ENCODE measurements at regions not wholly inside any gene's neighbourhood (a gene's known extent, or its start where the extent isn't known, plus 50 kb on each side); places are given as distances from the start of the nearest gene placed in this dataset.

DNA sequence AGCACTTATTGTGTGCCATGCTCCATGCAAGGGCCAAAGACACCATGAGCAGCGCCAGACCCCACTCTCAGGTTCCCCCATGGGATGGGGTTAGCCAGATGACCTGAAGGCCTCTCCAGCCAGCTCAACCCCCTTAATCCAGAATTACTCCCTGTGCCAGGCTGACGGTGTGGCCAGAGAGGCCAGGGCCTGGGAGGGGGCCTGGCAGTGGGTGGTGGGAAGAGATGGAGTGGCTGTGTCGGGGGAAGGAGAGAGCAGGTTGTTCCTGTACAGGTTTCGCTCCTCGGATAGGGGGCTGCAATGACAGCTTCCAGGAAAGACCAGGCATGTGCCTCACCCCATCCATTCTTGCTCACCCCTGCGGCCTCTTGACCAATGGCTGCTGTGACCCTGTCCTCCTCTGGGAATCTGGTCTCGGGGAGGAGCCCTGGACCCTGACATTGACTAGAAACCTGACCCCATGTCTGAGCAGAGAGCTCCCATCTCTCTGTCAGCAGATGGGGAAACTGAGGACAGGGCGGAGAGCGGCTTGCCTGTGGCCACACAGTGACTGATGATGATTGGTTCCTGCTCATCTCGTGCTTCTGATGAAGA lies 345.3 kb downstream of the MATN1 start:
- Histone ChIP-seq H3K4me1 (peaks cover 0 to 14% (median 0%) of the 10 kb centered on the region in 4 donors), H3K27me3 (peaks cover 0 to 8% of the 10 kb centered on the region in 2 donors), H3K9me3 (no peaks in the 10 kb centered on the region), H3K36me3 (no peaks in the 10 kb centered on the region), H3K4me3 (no peak overlapping the region), H3K27ac (no peak overlapping the region)
- TF ChIP-seq EP300 (IDR thresholded peaks at IDR 0.05) (no peak), POLR2A (IDR thresholded peaks at IDR 0.05) (no peak)
- TF ChIP-seq, protein P1, sequence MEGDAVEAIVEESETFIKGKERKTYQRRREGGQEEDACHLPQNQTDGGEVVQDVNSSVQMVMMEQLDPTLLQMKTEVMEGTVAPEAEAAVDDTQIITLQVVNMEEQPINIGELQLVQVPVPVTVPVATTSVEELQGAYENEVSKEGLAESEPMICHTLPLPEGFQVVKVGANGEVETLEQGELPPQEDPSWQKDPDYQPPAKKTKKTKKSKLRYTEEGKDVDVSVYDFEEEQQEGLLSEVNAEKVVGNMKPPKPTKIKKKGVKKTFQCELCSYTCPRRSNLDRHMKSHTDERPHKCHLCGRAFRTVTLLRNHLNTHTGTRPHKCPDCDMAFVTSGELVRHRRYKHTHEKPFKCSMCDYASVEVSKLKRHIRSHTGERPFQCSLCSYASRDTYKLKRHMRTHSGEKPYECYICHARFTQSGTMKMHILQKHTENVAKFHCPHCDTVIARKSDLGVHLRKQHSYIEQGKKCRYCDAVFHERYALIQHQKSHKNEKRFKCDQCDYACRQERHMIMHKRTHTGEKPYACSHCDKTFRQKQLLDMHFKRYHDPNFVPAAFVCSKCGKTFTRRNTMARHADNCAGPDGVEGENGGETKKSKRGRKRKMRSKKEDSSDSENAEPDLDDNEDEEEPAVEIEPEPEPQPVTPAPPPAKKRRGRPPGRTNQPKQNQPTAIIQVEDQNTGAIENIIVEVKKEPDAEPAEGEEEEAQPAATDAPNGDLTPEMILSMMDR (IDR thresholded peaks at IDR 0.05), result no peak
- no peak for DNase-seq (ENCODE audit: low spot score in 2 of 2)
- 67 to 76% methylated on average over 10 of the region's 10 CpGs for WGBS, 2 donors

DNA sequence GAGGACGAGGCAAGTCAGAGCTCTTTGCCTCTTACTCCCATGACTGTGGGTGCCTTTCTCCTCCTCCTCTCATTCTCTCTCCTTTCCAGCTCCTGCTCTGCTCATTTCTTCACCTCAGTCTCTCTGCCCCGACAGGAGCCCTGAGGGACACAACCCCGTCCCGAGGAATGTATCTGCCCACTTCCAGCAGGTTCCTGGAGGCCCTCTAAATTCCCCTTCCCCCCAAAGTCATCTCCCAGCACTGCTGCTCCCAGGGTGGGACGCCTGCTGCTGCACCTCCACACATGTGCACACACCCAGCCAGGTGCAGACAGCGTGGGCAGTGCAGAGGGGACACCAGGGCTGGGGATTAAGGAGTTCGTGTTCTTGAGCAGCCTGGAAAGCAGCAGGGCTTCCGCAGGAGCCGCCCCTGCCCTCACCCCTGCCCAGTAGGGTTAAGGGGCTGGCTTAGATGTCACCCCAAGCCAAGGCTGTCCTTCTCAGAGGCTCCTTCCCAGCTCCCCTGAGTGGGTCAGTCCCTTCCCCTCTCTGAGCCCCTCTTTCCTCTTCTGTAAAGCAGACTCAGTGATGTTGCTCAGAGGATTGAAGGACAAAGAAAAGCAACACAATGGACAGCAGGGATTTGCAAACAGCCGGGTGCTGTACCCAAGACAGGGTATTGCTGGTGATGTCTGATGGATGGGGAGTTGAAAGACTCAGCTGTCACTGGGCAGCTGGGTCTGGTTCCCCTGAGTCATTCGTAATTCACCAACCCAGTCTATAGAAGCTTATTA lies 346.0 kb downstream of the MATN1 start:
- no peak overlapping the region for H3K4me3 ChIP-seq
- peaks cover 0 to 8% of the 10 kb centered on the region in 2 donors for H3K27me3 ChIP-seq
- peaks cover 0 to 14% (median 0%) of the 10 kb centered on the region in 4 donors for H3K4me1 ChIP-seq
- TF ChIP-seq POLR2A (IDR thresholded peaks at IDR 0.05), result no peak
- H3K36me3 ChIP-seq, result no peaks in the 10 kb centered on the region
- H3K27ac ChIP-seq, result no peak overlapping the region
- no peak for DNase-seq (ENCODE audit: low spot score in 2 of 2)
- H3K9me3 ChIP-seq, result no peaks in the 10 kb centered on the region
- WGBS, 2 donors, result 52 to 59% methylated on average over 11 of the region's 11 CpGs

DNA sequence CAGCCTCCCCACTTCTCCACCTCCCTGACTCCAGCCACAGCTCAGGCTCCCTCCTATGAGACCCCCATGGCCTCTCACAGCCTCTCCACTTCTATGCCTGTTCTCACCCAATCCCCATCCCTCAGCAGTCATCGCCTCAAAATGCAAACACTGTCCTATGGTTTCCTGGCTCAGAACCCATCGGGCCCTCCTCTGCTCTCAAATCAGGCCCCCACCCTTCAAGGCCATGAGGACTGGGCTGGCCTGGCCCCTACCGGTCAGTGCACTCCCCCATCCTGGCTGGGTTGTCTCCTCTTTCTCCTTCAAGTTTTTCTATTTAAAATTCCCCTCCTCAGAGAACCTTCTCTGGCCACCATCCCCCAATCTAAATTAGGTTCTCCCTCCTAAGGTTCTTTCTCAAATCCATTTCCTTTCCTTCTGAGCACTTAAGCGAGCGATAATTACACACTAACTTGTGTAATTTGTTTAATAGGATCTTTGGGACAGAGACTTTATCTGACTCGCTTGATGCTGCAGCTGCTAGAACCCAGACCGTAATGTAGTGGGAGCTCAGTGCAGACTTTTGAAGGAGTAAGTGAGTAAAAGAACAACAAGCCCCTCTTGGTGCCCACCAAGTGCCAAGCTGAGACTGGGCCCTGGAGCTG lies 347.2 kb downstream of the MATN1 start:
- DNase-seq (ENCODE audit: low spot score in 2 of 2), result no peak
- Histone ChIP-seq H3K4me3 (no peak overlapping the region), H3K4me1 (peaks cover 0 to 14% (median 0%) of the 10 kb centered on the region in 4 donors), H3K36me3 (no peaks in the 10 kb centered on the region), H3K27me3 (peaks cover 0 to 8% of the 10 kb centered on the region in 2 donors), H3K27ac (no peak overlapping the region), H3K9me3 (no peaks in the 10 kb centered on the region)
- TF ChIP-seq, protein P1 (IDR thresholded peaks at IDR 0.05), result no peak
- TF ChIP-seq EP300 (IDR thresholded peaks at IDR 0.05), result no peak
- TF ChIP-seq POLR2A (IDR thresholded peaks at IDR 0.05), result no peak
- WGBS, 2 donors, result 75 to 77% methylated on average over 7 of the region's 7 CpGs

DNA sequence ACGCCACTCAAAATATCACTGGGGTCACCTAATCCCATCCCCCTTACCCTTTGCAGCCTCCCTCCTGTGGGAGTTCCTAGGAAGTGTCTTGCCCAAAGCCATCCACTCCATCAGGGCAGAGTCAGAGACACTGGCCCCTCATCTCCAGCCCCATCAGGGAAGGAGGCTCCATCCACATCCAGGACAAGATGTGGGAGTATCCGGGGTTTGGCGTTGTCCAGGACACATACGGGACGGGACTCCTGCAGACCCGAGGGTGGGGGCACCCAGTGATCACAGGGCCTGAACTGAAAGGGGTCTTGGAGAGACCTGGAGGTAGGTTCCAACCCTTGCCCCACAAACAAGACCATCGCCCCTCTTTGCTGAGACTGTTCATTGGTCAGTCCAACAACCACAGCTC lies 348.2 kb downstream of the MATN1 start:
- no peak for DNase-seq (ENCODE audit: low spot score in 2 of 2)
- H3K4me1 ChIP-seq, result peaks cover 0 to 12% (median 0%) of the 10 kb centered on the region in 4 donors
- WGBS, 2 donors, result 72 to 86% methylated on average over 7 of the region's 7 CpGs
- no peak overlapping the region for H3K4me3 ChIP-seq
- H3K36me3 ChIP-seq, result no peaks in the 10 kb centered on the region
- peaks cover 0 to 8% of the 10 kb centered on the region in 2 donors for H3K27me3 ChIP-seq
- no peak overlapping the region for H3K27ac ChIP-seq
- no peak for TF ChIP-seq POLR2A (IDR thresholded peaks at IDR 0.05)
- TF ChIP-seq, protein P1 (IDR thresholded peaks at IDR 0.05), result no peak
- TF ChIP-seq EP300 (IDR thresholded peaks at IDR 0.05), result no peak
- no peaks in the 10 kb centered on the region for H3K9me3 ChIP-seq

DNA sequence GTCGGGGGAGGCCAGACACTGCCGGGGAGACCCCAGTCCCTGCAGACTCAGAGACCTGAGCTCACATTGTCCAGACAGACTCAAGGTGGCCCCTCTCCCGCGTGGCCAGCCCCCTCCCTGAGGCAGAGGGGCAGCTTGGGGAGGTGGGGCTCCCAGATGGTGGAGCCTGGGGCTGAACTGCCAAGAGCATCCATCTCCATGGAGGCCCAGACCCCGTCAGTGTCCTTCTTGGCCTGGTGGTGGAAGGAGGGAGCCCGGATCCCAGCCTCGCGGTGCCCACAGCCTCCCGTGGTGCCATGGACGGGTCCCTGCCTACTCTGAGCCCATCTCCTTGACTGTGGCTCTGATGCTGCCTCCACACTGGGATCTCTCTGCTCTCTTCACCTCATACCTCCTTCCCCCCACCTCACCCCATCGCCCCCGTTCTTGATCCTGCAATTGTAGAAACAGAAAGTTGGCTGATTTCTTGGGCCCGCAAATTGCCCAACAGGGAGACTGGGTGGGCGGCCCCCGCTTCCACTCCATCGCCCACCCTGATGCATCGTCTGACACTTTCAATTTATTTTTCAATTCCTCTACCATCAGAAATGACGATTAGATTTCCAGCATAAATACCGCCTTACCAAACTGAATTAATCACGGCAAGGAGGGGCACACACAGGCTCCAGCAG lies 348.9 kb downstream of the MATN1 start:
- Histone ChIP-seq H3K36me3 (no peaks in the 10 kb centered on the region), H3K27ac (no peak overlapping the region), H3K27me3 (peaks cover 0 to 8% of the 10 kb centered on the region in 2 donors), H3K4me3 (no peak overlapping the region), H3K9me3 (no peaks in the 10 kb centered on the region), H3K4me1 (peaks cover 0 to 7% (median 0%) of the 10 kb centered on the region in 4 donors)
- TF ChIP-seq EP300 (IDR thresholded peaks at IDR 0.05), result no peak
- TF ChIP-seq POLR2A (IDR thresholded peaks at IDR 0.05), result no peak
- TF ChIP-seq, protein P1 (IDR thresholded peaks at IDR 0.05), result no peak
- 79 to 85% methylated on average over 18 to 20 of the region's 20 CpGs for WGBS, 2 donors
- DNase-seq (ENCODE audit: low spot score in 2 of 2), result no peak
